SK-N-SH (cell line): ENCODE measurements at regions not wholly inside any gene's neighbourhood (a gene's known extent, or its start where the extent isn't known, plus 50 kb on each side); places are given as distances from the start of the nearest gene placed in this dataset.

Source experiments
- CTCF ChIA-PET: fragments of 300-600, 350-600 bp; formaldehyde crosslinking; extraction: SDS; loops from one replicate; lab custom pipeline; 2021; lab: Yijun Ruan, JAX
- POLR2A ChIA-PET: fragments of 350-600 bp; sonication (Branson Sonifier 250); formaldehyde crosslinking; extraction: SDS; loops from one replicate; lab custom pipeline; 2020; ENCODE audit warnings: antibody characterized with exemption, inconsistent platforms; lab: Yijun Ruan, JAX
- DNase-seq: peaks from one replicate; pipeline ENCODE4 v3.0.0; 2012
- H2AFZ ChIP-seq: fragments of 200-600 bp; sonication (generic); 2 replicates; pipeline ENCODE4 v1.8.1; 2016; ENCODE audit warnings: antibody characterized with exemption, mild to moderate bottlenecking, low read depth
- H3F3A ChIP-seq: fragments of 200-600 bp; sonication (generic); replicated peaks from 2 replicates; pipeline ENCODE3; 2016; ENCODE audit warnings: antibody characterized with exemption, mild to moderate bottlenecking; ENCODE audit not compliant: insufficient read depth
- H3K27ac ChIP-seq, 2 experiments: fragments of 200-500 bp in 1 of 2; fragments of 200-600 bp in 1 of 2; sonication (Bioruptor generic) in 1 of 2; sonication (generic), shearing (Covaris generic) in 1 of 2; 2 replicates each; pipeline versions ENCODE4 v1.5.1 to v1.6.1; 2014 to 2016; ENCODE audit warnings: low read depth in 2 of 2, inconsistent platforms in 1 of 2, low read length in 1 of 2, mild to moderate bottlenecking in 1 of 2, mixed read lengths in 1 of 2
- H3K27me3 ChIP-seq: fragments of 200-600 bp; sonication (generic), shearing (Covaris generic); 2 replicates; pipeline ENCODE4 v1.6.1; 2016; ENCODE audit warnings: mixed run types; ENCODE audit not compliant: insufficient read depth
- H3K36me3 ChIP-seq, 2 experiments: fragments of 200-500 bp in 1 of 2; fragments of 200-600 bp in 1 of 2; sonication (Bioruptor generic) in 1 of 2; sonication (generic) in 1 of 2; replicated peaks in 1 of 2; 2 replicates each; pipeline versions ENCODE3 to v1.5.1; 2014 to 2016; ENCODE audit warnings: low read length in 1 of 2, mild to moderate bottlenecking in 1 of 2; ENCODE audit not compliant: insufficient read depth in 2 of 2, control insufficient read depth in 1 of 2
- H3K4me1 ChIP-seq, 2 experiments: fragments of 200-500 bp in 1 of 2; fragments of 200-600 bp in 1 of 2; sonication (Bioruptor generic) in 1 of 2; sonication (generic), shearing (Covaris generic) in 1 of 2; 2 replicates each; pipeline versions ENCODE4 v1.5.1 to v1.6.1; 2014 to 2016; ENCODE audit warnings: low read depth in 1 of 2, low read length in 1 of 2, mixed run types in 1 of 2; ENCODE audit not compliant: insufficient read depth in 2 of 2, control insufficient read depth in 1 of 2
- H3K4me2 ChIP-seq: fragments of 200-600 bp; sonication (generic), shearing (Covaris generic); 2 replicates; pipeline ENCODE4 v1.6.1; 2017; ENCODE audit warnings: mixed run types
- H3K4me3 ChIP-seq, 2 experiments: fragments of 200-500 bp in 1 of 2; fragments of 200-600 bp in 1 of 2; sonication (Bioruptor generic) in 1 of 2; sonication (generic), shearing (Covaris generic) in 1 of 2; 2 replicates each; pipeline versions ENCODE4 v1.5.1 to v1.8.1; 2014 to 2016; ENCODE audit warnings: low read depth in 2 of 2, inconsistent platforms in 1 of 2, low read length in 1 of 2, mild to moderate bottlenecking in 1 of 2, mixed read lengths in 1 of 2, moderate library complexity in 1 of 2
- H3K79me2 ChIP-seq: fragments of 200-600 bp; sonication (generic); 2 replicates; pipeline ENCODE4 v1.8.1; 2017; ENCODE audit warnings: mild to moderate bottlenecking; ENCODE audit not compliant: insufficient read depth
- H3K9ac ChIP-seq: fragments of 200-600 bp; sonication (generic); 2 replicates; pipeline ENCODE4 v1.6.1; 2017; ENCODE audit warnings: mixed run types
- H3K9me2 ChIP-seq: fragments of 200-600 bp; sonication (generic); 2 replicates; pipeline ENCODE4 v1.6.1; 2017; ENCODE audit warnings: mixed run types
- H3K9me3 ChIP-seq: fragments of 200-600 bp; sonication (generic); 2 replicates; pipeline ENCODE4 v1.6.1; 2017; ENCODE audit warnings: mixed run types, mild to moderate bottlenecking, moderate library complexity
- H4K20me1 ChIP-seq: fragments of 200-600 bp; sonication (generic); 2 replicates; pipeline ENCODE4 v1.6.1; 2017; ENCODE audit warnings: mild to moderate bottlenecking, mixed run types; ENCODE audit not compliant: insufficient read depth
- ELF1 ChIP-seq: IDR thresholded peaks from 2 replicates; pipeline ENCODE4 v1.4.0; 2012
- EZH2phosphoT487 ChIP-seq: fragments of 200-600 bp; sonication (generic); IDR thresholded peaks from 2 replicates; pipeline ENCODE4 v1.6.1; 2017; ENCODE audit warnings: low read depth, mixed run types, mild to moderate bottlenecking, antibody characterized with exemption, moderate library complexity, borderline replicate concordance
- FOXM1 ChIP-seq: IDR thresholded peaks from 2 replicates; pipeline ENCODE4 v1.4.0; 2012; ENCODE audit warnings: low read depth, mild to moderate bottlenecking
- GABPA ChIP-seq: IDR thresholded peaks from 2 replicates; pipeline ENCODE4 v1.4.0; 2012; ENCODE audit warnings: low read depth, mild to moderate bottlenecking
- GATA2 ChIP-seq: sonication (generic); formaldehyde crosslinking; IDR thresholded peaks from 2 replicates; pipeline ENCODE4 v1.5.0; 2020; ENCODE audit warnings: mild to moderate bottlenecking, missing genetic modification reagents
- NFIC ChIP-seq: IDR thresholded peaks from 2 replicates; pipeline ENCODE4 v1.4.0; 2012; ENCODE audit warnings: borderline replicate concordance
- RFX5 ChIP-seq: IDR thresholded peaks from 2 replicates; pipeline ENCODE4 v1.6.1; 2012; ENCODE audit warnings: mild to moderate bottlenecking, improper control_type of control experiment, low read length
- TEAD4 ChIP-seq: IDR thresholded peaks from 2 replicates; pipeline ENCODE4 v1.4.0; 2012; ENCODE audit warnings: mild to moderate bottlenecking, borderline replicate concordance; ENCODE audit not compliant: insufficient read depth
- TF ChIP-seq, protein P1 (sequence below): IDR thresholded peaks from 2 replicates; pipeline ENCODE4 v1.4.0; 2012; ENCODE audit warnings: low read depth, borderline replicate concordance
- TF ChIP-seq, protein P2 (sequence below): IDR thresholded peaks from 2 replicates; pipeline ENCODE4 v1.4.0; 2012; ENCODE audit warnings: low read depth
- TF ChIP-seq, protein P3 (sequence below): IDR thresholded peaks from 2 replicates; pipeline ENCODE4; 2012
- TF ChIP-seq, protein P4 (sequence below): fragments of 150-350 bp; IDR thresholded peaks from 2 replicates; pipeline ENCODE4 v1.6.1; 2017; ENCODE audit warnings: antibody characterized with exemption, low read length, low read depth, borderline replicate concordance
- TF ChIP-seq, protein P5 (sequence below): IDR thresholded peaks from 2 replicates; pipeline ENCODE4 v1.6.1; 2012; ENCODE audit warnings: mild to moderate bottlenecking, low read depth, low read length, moderate library complexity

DNA sequence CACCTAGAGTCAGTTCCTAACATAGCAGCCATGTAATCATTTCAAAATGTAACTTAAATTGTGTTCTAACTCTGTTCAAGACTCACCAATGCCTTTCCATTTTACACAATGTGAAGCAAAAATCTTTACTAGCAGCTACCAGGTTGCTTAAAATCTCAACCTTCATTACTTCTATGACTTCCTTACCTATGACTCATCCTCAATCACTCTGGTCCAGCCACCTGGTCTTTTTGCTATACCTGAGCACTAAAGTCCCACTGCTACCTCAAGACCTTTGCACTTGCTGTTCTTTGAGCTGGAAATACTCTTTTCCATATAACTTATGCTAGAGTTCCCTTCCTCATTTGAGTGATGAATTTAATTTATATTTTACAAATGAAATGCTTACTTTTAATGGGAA lies 993.2 kb downstream of the NTRK3 start:
- Histone ChIP-seq H3K9me3 (no peaks in the 10 kb centered on the region), H2AFZ (no peak overlapping the region), H3K4me2 (no peak overlapping the region), H3K36me3 (no peaks in the 10 kb centered on the region), H3K9me2 (no peaks in the 10 kb centered on the region), H4K20me1 (no peaks in the 10 kb centered on the region), H3K4me1 (no peaks in the 10 kb centered on the region; a peak in 1 of 4 replicates), H3K9ac (no peak overlapping the region), H3F3A (peaks cover 5% of the 10 kb centered on the region), H3K4me3 (no peak overlapping the region), H3K79me2 (no peaks in the 10 kb centered on the region), H3K27me3 (no peaks in the 10 kb centered on the region), H3K27ac (no peak overlapping the region)
- TF ChIP-seq, protein P1, sequence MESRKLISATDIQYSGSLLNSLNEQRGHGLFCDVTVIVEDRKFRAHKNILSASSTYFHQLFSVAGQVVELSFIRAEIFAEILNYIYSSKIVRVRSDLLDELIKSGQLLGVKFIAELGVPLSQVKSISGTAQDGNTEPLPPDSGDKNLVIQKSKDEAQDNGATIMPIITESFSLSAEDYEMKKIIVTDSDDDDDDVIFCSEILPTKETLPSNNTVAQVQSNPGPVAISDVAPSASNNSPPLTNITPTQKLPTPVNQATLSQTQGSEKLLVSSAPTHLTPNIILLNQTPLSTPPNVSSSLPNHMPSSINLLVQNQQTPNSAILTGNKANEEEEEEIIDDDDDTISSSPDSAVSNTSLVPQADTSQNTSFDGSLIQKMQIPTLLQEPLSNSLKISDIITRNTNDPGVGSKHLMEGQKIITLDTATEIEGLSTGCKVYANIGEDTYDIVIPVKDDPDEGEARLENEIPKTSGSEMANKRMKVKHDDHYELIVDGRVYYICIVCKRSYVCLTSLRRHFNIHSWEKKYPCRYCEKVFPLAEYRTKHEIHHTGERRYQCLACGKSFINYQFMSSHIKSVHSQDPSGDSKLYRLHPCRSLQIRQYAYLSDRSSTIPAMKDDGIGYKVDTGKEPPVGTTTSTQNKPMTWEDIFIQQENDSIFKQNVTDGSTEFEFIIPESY: no peak
- no peak for TF ChIP-seq EZH2phosphoT487
- TF ChIP-seq, protein P2, sequence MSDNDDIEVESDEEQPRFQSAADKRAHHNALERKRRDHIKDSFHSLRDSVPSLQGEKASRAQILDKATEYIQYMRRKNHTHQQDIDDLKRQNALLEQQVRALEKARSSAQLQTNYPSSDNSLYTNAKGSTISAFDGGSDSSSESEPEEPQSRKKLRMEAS: no peak
- TF ChIP-seq GABPA: no peak
- TF ChIP-seq RFX5: no peak
- TF ChIP-seq, protein P3, sequence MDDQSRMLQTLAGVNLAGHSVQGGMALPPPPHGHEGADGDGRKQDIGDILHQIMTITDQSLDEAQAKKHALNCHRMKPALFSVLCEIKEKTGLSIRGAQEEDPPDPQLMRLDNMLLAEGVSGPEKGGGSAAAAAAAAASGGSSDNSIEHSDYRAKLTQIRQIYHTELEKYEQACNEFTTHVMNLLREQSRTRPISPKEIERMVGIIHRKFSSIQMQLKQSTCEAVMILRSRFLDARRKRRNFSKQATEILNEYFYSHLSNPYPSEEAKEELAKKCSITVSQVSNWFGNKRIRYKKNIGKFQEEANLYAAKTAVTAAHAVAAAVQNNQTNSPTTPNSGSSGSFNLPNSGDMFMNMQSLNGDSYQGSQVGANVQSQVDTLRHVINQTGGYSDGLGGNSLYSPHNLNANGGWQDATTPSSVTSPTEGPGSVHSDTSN: no peak
- no peak for TF ChIP-seq ELF1
- TF ChIP-seq TEAD4: no peak
- TF ChIP-seq, protein P4, sequence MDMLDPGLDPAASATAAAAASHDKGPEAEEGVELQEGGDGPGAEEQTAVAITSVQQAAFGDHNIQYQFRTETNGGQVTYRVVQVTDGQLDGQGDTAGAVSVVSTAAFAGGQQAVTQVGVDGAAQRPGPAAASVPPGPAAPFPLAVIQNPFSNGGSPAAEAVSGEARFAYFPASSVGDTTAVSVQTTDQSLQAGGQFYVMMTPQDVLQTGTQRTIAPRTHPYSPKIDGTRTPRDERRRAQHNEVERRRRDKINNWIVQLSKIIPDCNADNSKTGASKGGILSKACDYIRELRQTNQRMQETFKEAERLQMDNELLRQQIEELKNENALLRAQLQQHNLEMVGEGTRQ: no peak
- TF ChIP-seq FOXM1: no peak
- TF ChIP-seq NFIC: no peak
- TF ChIP-seq, protein P5, sequence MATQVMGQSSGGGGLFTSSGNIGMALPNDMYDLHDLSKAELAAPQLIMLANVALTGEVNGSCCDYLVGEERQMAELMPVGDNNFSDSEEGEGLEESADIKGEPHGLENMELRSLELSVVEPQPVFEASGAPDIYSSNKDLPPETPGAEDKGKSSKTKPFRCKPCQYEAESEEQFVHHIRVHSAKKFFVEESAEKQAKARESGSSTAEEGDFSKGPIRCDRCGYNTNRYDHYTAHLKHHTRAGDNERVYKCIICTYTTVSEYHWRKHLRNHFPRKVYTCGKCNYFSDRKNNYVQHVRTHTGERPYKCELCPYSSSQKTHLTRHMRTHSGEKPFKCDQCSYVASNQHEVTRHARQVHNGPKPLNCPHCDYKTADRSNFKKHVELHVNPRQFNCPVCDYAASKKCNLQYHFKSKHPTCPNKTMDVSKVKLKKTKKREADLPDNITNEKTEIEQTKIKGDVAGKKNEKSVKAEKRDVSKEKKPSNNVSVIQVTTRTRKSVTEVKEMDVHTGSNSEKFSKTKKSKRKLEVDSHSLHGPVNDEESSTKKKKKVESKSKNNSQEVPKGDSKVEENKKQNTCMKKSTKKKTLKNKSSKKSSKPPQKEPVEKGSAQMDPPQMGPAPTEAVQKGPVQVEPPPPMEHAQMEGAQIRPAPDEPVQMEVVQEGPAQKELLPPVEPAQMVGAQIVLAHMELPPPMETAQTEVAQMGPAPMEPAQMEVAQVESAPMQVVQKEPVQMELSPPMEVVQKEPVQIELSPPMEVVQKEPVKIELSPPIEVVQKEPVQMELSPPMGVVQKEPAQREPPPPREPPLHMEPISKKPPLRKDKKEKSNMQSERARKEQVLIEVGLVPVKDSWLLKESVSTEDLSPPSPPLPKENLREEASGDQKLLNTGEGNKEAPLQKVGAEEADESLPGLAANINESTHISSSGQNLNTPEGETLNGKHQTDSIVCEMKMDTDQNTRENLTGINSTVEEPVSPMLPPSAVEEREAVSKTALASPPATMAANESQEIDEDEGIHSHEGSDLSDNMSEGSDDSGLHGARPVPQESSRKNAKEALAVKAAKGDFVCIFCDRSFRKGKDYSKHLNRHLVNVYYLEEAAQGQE: no peak
- TF ChIP-seq GATA2 (CRISPR knock-in tag): no peak
- CTCF ChIA-PET: interaction anchor here (0.6 kb wide), 1 partner anchor 52 kb away, joined by 3 read pairs; no protein-coding TSS in a partner anchor
- no peak for DNase-seq
- POLR2A ChIA-PET: no interaction called here
